Loucy (cell line): ENCODE measurements at regions not wholly inside any gene's neighbourhood (a gene's known extent, or its start where the extent isn't known, plus 50 kb on each side); places are given as distances from the start of the nearest gene placed in this dataset.

Source experiments
- H2AFZ ChIP-seq: fragments of 200-600 bp; sonication (generic); 2 replicates; pipeline ENCODE4 v1.6.0; 2016; ENCODE audit warnings: antibody characterized with exemption, mild to moderate bottlenecking, low read length, moderate library complexity
- H3F3A ChIP-seq: fragments of 200-600 bp; 2 replicates; pipeline ENCODE4 v1.6.0; 2016; ENCODE audit warnings: antibody characterized with exemption, low read depth, mild to moderate bottlenecking
- H3K27me3 ChIP-seq: fragments of 200-600 bp; sonication (generic); 2 replicates; pipeline ENCODE4 v1.6.1; 2014; ENCODE audit warnings: low read length, mild to moderate bottlenecking; ENCODE audit not compliant: insufficient read depth, poor library complexity, severe bottlenecking
- H3K36me3 ChIP-seq: fragments of 200-600 bp; sonication (generic); 2 replicates; pipeline ENCODE4 v1.6.1; 2016; ENCODE audit warnings: low read length; ENCODE audit not compliant: insufficient read depth
- H3K4me1 ChIP-seq: fragments of 200-600 bp; sonication (generic); 2 replicates; pipeline ENCODE4 v1.5.1; 2014; ENCODE audit warnings: low read length, mild to moderate bottlenecking; ENCODE audit not compliant: insufficient read depth, poor library complexity, severe bottlenecking
- H3K4me2 ChIP-seq: fragments of 200-600 bp; sonication (generic); 2 replicates; pipeline ENCODE4 v1.6.0; 2014; ENCODE audit warnings: antibody characterized with exemption, low read length, low read depth, mild to moderate bottlenecking; ENCODE audit not compliant: poor library complexity, severe bottlenecking
- H3K4me3 ChIP-seq: fragments of 200-600 bp; sonication (generic); 2 replicates; pipeline ENCODE4 v1.5.1; 2014; ENCODE audit warnings: low read length, mild to moderate bottlenecking, mixed read lengths; ENCODE audit not compliant: poor library complexity, severe bottlenecking
- H3K79me2 ChIP-seq: fragments of 200-600 bp; sonication (generic); 2 replicates; pipeline ENCODE4 v1.6.1; 2014; ENCODE audit warnings: low read length; ENCODE audit not compliant: insufficient read depth
- H3K9ac ChIP-seq: fragments of 200-600 bp; sonication (generic); 2 replicates; pipeline ENCODE4 v1.6.0; 2014; ENCODE audit warnings: mild to moderate bottlenecking, low read depth, low read length, moderate library complexity; ENCODE audit not compliant: poor library complexity, severe bottlenecking
- H3K9me2 ChIP-seq: fragments of 200-600 bp; sonication (generic); replicated peaks from 2 replicates; pipeline ENCODE4 v1.6.1; 2016; ENCODE audit warnings: low read depth, low read length, mixed read lengths
- H3K9me3 ChIP-seq: fragments of 200-600 bp; sonication (generic); 2 replicates; pipeline ENCODE4 v1.6.1; 2014; ENCODE audit warnings: mild to moderate bottlenecking, antibody characterized with exemption, low read length, low read depth; ENCODE audit not compliant: insufficient read depth
- H4K20me1 ChIP-seq: fragments of 200-600 bp; sonication (generic); 2 replicates; pipeline ENCODE4 v1.6.0; 2014; ENCODE audit warnings: antibody characterized with exemption, low read length, mild to moderate bottlenecking; ENCODE audit not compliant: insufficient read depth, poor library complexity, severe bottlenecking
- EZH2phosphoT487 ChIP-seq: fragments of 200-600 bp; IDR thresholded peaks from 2 replicates; pipeline ENCODE4 v1.6.1; 2018; ENCODE audit warnings: antibody characterized with exemption, mild to moderate bottlenecking, moderate library complexity, borderline replicate concordance
- TF ChIP-seq, protein P1 (sequence below): fragments of 200-600 bp; sonication (generic); conservative IDR thresholded peaks from 2 replicates; pipeline ENCODE4 v1.5.1; 2014; ENCODE audit warnings: mild to moderate bottlenecking, antibody characterized with exemption, low read length

DNA sequence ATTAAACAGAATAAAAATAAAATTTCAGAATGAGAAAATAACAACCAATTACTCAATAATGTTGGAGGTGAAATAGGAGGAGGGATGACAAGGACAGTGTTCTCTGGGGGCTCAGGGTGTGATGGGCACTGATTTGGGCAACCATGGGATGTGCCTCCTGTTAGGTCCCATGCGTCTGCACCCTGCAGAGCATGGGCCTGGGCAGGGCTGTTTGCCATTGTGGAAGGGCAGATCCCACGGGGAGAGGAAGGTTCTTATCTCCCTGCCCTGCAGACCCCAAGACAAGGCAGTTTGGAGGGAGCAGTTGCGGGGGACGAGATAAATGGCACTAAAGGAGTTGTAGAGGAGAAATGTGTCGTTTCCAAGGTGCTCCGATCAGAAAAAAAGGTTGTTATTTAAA lies 206.3 kb downstream of the THBS2 start:
- H3K4me3 ChIP-seq: no peak overlapping the region
- H3K36me3 ChIP-seq: no peaks in the 10 kb centered on the region
- no peak overlapping the region for H3K9ac ChIP-seq
- peaks cover 13% of the 10 kb centered on the region; the same call in 1 of the 2 replicates for H3K9me3 ChIP-seq
- no peak for TF ChIP-seq EZH2phosphoT487
- TF ChIP-seq, protein P1, sequence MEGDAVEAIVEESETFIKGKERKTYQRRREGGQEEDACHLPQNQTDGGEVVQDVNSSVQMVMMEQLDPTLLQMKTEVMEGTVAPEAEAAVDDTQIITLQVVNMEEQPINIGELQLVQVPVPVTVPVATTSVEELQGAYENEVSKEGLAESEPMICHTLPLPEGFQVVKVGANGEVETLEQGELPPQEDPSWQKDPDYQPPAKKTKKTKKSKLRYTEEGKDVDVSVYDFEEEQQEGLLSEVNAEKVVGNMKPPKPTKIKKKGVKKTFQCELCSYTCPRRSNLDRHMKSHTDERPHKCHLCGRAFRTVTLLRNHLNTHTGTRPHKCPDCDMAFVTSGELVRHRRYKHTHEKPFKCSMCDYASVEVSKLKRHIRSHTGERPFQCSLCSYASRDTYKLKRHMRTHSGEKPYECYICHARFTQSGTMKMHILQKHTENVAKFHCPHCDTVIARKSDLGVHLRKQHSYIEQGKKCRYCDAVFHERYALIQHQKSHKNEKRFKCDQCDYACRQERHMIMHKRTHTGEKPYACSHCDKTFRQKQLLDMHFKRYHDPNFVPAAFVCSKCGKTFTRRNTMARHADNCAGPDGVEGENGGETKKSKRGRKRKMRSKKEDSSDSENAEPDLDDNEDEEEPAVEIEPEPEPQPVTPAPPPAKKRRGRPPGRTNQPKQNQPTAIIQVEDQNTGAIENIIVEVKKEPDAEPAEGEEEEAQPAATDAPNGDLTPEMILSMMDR: no peak
- no peak overlapping the region for H2AFZ ChIP-seq
- H3K9me2 ChIP-seq: no peaks in the 10 kb centered on the region
- H4K20me1 ChIP-seq: no peaks in the 10 kb centered on the region
- H3K79me2 ChIP-seq: no peaks in the 10 kb centered on the region
- no peak overlapping the region for H3K4me2 ChIP-seq
- H3K27me3 ChIP-seq: no peaks in the 10 kb centered on the region
- H3F3A ChIP-seq: no peaks in the 10 kb centered on the region
- no peaks in the 10 kb centered on the region for H3K4me1 ChIP-seq

DNA sequence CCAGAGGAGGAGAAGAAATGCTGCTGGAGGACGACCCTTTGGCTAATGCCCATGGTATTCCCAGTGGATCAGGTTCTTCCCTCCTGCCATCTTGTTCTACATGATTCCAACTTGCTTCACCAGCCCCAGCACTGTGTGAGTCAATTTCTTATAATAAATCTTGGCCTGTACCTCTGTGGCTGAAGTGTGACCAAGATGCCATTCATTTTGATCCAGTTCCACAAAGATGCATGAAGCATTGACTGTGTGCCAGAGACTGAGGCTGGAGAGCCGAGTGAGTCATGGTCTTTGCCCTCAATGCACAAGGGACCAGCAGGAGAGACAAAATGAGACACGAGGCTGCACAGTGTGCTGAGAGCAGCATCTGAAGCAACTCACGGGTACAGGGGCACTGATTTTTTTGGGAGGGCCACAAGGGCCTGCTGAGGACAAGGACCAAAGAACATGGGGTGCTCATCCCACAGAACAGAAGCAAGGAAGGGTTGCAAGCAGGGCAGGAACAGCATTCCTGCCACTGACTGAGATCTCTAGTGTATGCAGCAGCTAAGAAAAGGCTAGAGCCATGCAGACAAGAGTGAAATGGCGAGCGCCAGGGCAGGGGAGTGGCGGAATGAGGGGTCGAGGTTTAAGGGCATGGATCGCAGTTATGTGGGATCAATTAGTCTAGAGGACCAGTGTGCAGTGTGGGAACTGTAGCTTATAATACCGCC lies 207.0 kb downstream of the THBS2 start:
- TF ChIP-seq, protein P1: no peak
- TF ChIP-seq EZH2phosphoT487: no peak
- Histone ChIP-seq H3K9me2 (no peaks in the 10 kb centered on the region), H3K9me3 (peaks cover 9% of the 10 kb centered on the region; the same call in 1 of the 2 replicates), H3K9ac (no peak overlapping the region), H3K4me1 (no peaks in the 10 kb centered on the region), H3K79me2 (no peaks in the 10 kb centered on the region), H3K27me3 (no peaks in the 10 kb centered on the region), H3K4me2 (no peak overlapping the region), H3K4me3 (no peak overlapping the region), H3F3A (no peaks in the 10 kb centered on the region), H3K36me3 (no peaks in the 10 kb centered on the region), H4K20me1 (no peaks in the 10 kb centered on the region), H2AFZ (no peak overlapping the region)

DNA sequence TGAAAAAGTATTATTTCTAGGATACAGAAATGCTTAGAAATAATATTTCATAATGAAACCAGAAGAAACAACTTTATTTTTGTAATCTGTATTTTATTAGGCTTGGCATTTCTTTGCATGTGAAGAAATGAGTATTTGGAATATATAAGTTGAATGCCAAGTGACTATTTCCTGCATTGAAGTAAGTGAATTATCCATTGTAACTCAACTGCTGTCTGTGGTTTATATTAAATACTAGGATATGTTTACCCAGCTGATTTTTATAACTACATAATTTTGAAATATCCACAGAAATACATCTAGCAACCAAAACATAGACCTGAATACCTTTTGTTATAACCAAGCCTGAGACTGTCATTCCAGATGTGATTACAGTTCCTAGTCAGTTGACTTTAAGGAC lies 207.6 kb downstream of the THBS2 start:
- TF ChIP-seq, protein P1: no peak
- TF ChIP-seq EZH2phosphoT487: no peak
- Histone ChIP-seq H2AFZ (no peak overlapping the region), H3K79me2 (no peaks in the 10 kb centered on the region), H3K27me3 (no peaks in the 10 kb centered on the region), H3K9me2 (no peaks in the 10 kb centered on the region), H3K4me2 (no peak overlapping the region), H3K4me1 (no peaks in the 10 kb centered on the region), H3K9ac (no peak overlapping the region), H3F3A (no peaks in the 10 kb centered on the region), H3K36me3 (no peaks in the 10 kb centered on the region), H3K9me3 (peaks cover 11% of the 10 kb centered on the region; the same call in 1 of the 2 replicates), H4K20me1 (no peaks in the 10 kb centered on the region), H3K4me3 (no peak overlapping the region)
